ENCODE measurements at regions not wholly inside any gene's neighbourhood (a gene's known extent, or its start where the extent isn't known, plus 50 kb on each side); places are given as distances from the start of the nearest gene placed in this dataset.

GRCh38 chr2:9773903-9774239, 69.4 kb upstream of the TAF1B start:
- DNase-seq = no peak

GRCh38 chr2:9774266-9774665, 69.0 kb upstream of the TAF1B start:
- DNase-seq = no peak

DNA sequence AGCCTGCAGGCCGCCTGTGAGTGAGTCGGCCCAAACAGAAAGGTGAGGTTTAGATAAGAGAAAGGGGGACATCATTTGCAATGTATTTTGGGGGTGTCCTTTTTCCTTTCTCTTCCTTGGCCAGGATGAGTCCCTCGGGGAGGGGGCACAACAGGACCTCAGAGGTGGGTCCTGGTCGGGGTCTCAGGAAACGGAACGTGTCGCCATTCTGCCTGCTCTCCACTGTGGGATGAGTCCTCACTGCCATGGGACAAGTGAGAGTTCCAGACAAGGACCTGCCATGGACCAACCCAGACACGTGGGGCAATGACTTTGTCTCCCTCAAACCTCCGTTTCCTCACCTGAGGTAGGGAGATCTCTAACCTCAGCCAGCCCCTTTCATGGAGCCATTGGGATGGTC, 67.9 kb upstream of the TAF1B start:
- DNase-seq = no peak

DNA sequence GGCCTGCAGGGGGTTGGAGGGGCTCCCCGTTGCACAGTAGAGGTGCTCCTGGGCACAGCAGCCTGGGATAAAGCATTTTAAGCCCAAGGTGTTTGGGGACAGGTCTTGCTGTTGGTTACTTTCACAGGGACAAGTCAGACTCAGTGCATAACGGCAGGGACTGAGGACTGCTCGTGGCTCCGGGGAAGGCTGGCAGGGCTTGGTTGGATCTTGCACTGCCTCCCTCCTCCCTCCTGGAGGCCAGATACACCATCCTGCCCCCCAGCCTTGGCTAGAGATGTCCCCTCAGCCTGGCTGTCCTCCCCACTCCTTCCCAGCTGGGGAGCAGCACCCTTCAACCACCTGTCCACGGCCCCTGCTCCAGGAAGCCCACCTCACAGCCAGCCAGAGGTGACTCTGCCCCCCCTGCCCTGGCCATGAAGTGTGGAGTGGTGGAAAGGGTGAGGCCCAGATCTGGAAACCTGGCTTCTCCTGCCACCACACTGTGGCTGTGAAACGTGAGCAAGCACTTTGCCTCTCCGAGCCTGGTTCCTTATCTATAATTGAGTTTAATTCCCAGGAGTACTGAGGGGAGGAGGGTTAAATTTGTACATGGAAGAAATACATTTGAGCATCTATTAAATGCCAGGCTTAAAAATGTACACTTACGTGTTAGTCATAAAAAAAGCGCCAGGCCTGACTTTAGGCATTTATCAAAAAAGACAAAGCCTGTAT, 67.1 kb upstream of the TAF1B start:
- DNase-seq = no peak

DNA sequence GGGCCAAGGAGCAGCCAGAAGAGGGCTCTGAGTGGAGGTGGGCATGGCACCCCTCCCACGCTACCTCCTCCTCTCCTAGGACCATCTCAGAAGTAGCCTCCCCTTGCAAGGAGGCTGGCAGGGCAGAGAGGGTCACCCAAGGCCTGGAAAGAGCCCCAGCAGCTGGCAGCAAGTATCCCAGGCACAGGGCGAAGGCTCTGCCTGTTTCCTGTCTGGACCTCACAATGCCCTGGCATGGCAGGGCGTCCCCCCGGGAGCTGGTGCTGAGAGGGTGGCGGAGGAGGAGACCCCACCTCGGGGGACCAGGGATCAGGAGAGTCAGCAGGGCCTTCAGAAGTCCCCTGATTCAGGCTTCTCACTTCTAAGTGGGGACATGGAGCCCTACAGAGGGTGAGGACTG, 66.2 kb upstream of the TAF1B start:
- DNase-seq = no peak

GRCh38 chr2:9778012-9778411, 65.3 kb upstream of the TAF1B start:
- no peak for DNase-seq

GRCh38 chr2:9778471-9779316, 64.6 kb upstream of the TAF1B start:
- no peak for DNase-seq

- no peak for DNase-seq
These were observed 63.5 kb upstream of the TAF1B start for GRCh38 chr2:9779596-9780264.

- no peak for DNase-seq
These were observed 62.7 kb upstream of the TAF1B start for GRCh38 chr2:9780368-9781130.

DNA sequence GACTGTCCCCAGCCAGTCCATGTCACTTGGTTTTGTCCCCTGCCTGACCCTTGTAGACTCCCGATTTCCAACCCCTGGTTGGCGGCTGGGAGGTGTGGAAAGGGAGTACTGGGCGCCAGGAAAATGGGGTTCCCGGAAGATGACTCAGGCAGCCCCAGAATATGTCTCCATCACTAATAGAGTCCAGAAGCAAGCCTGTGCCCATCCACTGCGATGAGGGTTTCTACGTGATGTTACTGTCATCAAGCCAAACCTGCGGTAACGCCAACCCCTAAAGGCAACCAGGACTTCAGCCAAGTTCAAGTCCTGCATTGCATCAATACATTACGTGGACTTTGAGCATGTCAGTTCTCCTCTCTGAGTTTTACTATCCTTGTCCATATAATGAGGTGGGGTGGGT, 62.0 kb upstream of the TAF1B start:
- no peak for DNase-seq

GRCh38 chr2:9782197-9782719, 61.0 kb upstream of the TAF1B start:
- no peak for DNase-seq

DNA sequence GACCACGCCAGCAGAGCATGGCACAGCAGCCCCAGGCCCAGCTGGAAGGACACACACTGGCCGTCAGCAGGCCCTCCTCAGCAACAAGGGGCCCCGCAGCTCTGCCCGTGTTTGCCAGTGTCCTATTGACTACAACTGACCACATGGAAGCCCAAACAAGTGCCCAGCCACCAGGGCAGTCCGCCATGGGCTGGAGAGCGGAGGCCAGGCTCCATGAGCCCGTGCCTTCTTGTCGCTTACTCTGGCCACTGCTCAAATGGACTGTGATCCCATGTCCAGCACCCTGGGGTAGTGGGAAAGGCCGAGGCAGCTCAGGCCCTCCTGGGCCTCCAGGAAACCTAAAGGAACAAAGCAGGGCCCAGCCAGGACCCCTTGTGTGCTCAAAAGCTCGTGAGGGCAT, 53.9 kb upstream of the TAF1B start:
- DNase-seq = no peak

DNA sequence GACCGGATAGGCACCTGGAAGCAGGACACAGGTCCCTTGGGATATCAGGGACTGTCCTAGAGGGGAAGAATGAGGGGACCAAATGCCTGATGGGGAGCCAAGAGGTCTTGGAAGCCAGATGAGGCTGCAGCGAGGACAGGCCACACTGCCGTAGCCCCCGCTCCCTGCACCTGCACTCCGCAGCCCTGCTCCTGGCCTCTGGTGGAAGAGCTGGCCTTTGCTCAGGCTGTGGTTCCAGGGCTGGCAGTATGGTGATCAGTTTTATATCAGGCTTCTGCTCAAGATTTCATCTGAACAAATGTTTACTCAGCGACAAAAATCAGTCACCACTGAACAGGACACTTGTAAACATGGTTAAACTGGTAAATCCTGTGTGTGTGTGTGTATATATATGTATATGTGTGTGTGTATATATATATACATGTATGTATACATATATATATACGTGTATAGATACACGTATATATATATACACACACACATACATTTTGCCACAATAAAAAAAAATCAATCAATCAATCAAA, 52.5 kb upstream of the TAF1B start:
- DNase-seq = no peak

DNA sequence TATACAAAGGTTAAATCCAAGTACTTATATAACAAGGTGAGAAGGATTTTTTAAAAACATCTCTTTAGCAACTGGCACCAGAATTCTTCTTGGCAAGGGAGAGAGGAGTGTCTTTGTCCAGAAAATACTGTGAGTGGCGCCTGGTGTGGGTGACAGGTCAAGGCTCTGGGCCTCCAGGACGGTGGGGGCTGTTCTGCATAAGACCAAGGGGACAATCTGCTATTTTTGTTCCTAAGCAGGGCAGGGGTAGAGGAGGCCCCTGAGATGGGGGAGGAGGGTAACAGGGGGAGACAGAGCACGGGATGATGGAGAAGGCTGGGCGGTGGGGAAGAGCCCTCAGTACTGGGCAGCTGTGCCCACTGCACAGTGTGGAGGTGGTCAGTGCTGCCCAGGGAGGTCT, 51.6 kb upstream of the TAF1B start:
- DNase-seq = no peak

- no peak for DNase-seq
These were observed 49.9 kb upstream of the TAF1B start for GRCh38 chr2:9793156-9793917.

Data from right forelimb (tissue), 1 donor.